CD4-positive, alpha-beta T cell (primary cell): ENCODE measurements at regions not wholly inside any gene's neighbourhood (a gene's known extent, or its start where the extent isn't known, plus 50 kb on each side); places are given as distances from the start of the nearest gene placed in this dataset.

Source experiments
- ATAC-seq: fragments of 200-7000 bp; cut with Tn5 transposase; one replicate; pipeline ENCODE4 v1.10.0; 2022; ENCODE audit warnings: mild to moderate bottlenecking; ENCODE audit not compliant: poor library complexity
- CTCF ChIA-PET: fragments of 350-600 bp; sonication (Branson Sonifier 250); formaldehyde crosslinking; loops from one replicate; lab custom pipeline; 2021; ENCODE audit warnings: antibody characterized with exemption, inconsistent platforms; lab: Charles Lee
- POLR2A ChIA-PET: fragments of 350-600 bp; sonication (Branson Sonifier 250); formaldehyde crosslinking; loops from one replicate; lab custom pipeline; 2021; ENCODE audit warnings: antibody characterized with exemption, inconsistent platforms; lab: Charles Lee
- DNase-seq, 14 experiments: peaks; one replicate each; pipeline ENCODE4 v3.0.0-alpha.2; 2013 to 2020; ENCODE audit warnings: mixed read lengths in 2 of 14
- H3K27ac ChIP-seq, 2 donors: one replicate each; pipeline versions ENCODE4 v1.5.1 to v1.7.0; 2013; ENCODE audit warnings: low read length in 2 of 2, low read depth in 1 of 2, mild to moderate bottlenecking in 1 of 2
- H3K27me3 ChIP-seq, 2 experiments: 1 replicate in 1 of 2; 2 replicates in 1 of 2; pipeline versions ENCODE4 v1.6.1 to v1.7.0; 2013; ENCODE audit warnings: low read length in 2 of 2, control low read depth in 1 of 2, mild to moderate bottlenecking in 1 of 2, moderate library complexity in 1 of 2; ENCODE audit not compliant: insufficient read depth in 2 of 2, control insufficient read depth in 1 of 2
- H3K36me3 ChIP-seq: one replicate; pipeline ENCODE4 v1.6.1; 2013; ENCODE audit warnings: low read length, control low read depth; ENCODE audit not compliant: insufficient read depth
- H3K4me1 ChIP-seq: one replicate; pipeline ENCODE4 v1.6.1; 2013; ENCODE audit warnings: low read length, control low read depth; ENCODE audit not compliant: insufficient read depth
- H3K4me3 ChIP-seq: one replicate; pipeline ENCODE4 v1.5.1; 2013; ENCODE audit warnings: mild to moderate bottlenecking, low read length, moderate library complexity
- H3K9me3 ChIP-seq, 2 experiments: 1 replicate in 1 of 2; 2 replicates in 1 of 2; pipeline versions ENCODE4 v1.6.1 to v1.7.0; 2013; ENCODE audit warnings: low read length in 2 of 2, mild to moderate bottlenecking in 2 of 2, control low read depth in 1 of 2, moderate library complexity in 1 of 2; ENCODE audit not compliant: control insufficient read depth in 1 of 2, insufficient read depth in 1 of 2
- H3K27ac Mint-ChIP-seq: one replicate; pipeline ENCODE4 v1.8.0; 2020; ENCODE audit warnings: mixed read lengths
- H3K27me3 Mint-ChIP-seq: one replicate; pipeline ENCODE4 v1.8.0; 2021; ENCODE audit warnings: mixed read lengths
- H3K36me3 Mint-ChIP-seq: one replicate; pipeline ENCODE4 v1.8.0; 2021; ENCODE audit warnings: low read depth, mixed read lengths
- H3K4me1 Mint-ChIP-seq: one replicate; pipeline ENCODE4 v1.8.0; 2021; ENCODE audit warnings: low read depth, mixed read lengths
- H3K4me3 Mint-ChIP-seq: one replicate; pipeline ENCODE4 v1.8.0; 2020; ENCODE audit warnings: mild to moderate bottlenecking, mixed read lengths
- H3K9me3 Mint-ChIP-seq: one replicate; pipeline ENCODE4 v1.8.0; 2020; ENCODE audit warnings: mixed read lengths
- CTCF ChIP-seq: fragments of 200-600 bp; IDR thresholded peaks from one replicate; pipeline ENCODE4 v1.8.0; 2022; ENCODE audit warnings: antibody characterized with exemption, mild to moderate bottlenecking
- intact Hi-C, 2 experiments: fragments of 100-400 bp; cut with DNase I in 1 of 2; cut with micrococcal nuclease in 1 of 2; formaldehyde crosslinking; loops; one replicate each; pipeline versions ENCODE4 v1.15.1 to v1.9.0; 2023 to 2025; cut with DNase I, micrococcal nuclease

- peaks cover 3% of the 10 kb centered on the region for H3K9me3 Mint-ChIP-seq
- no peaks in the 10 kb centered on the region for H3K36me3 Mint-ChIP-seq
- Histone ChIP-seq H3K9me3 (peaks cover 0 to 6% of the 10 kb centered on the region in 2 experiments), H3K36me3 (no peaks in the 10 kb centered on the region), H3K4me1 (no peaks in the 10 kb centered on the region), H3K27me3 (no peaks in the 10 kb centered on the region), H3K4me3 (no peak overlapping the region), H3K27ac (no peak overlapping the region)
- CTCF ChIA-PET = no interaction called here
- H3K4me3 Mint-ChIP-seq = no peak overlapping the region
- no peak overlapping the region for H3K27ac Mint-ChIP-seq
- H3K4me1 Mint-ChIP-seq = no peaks in the 10 kb centered on the region
- intact Hi-C loops = no loop called here
- TF ChIP-seq CTCF = no peak
- POLR2A ChIA-PET = no interaction called here
- DNase-seq = no peak
- no peak for ATAC-seq
- H3K27me3 Mint-ChIP-seq = no peaks in the 10 kb centered on the region
Observed at GRCh38 chr11:131178020-131178419, 192.4 kb upstream of the NTM start.

- Mint-ChIP-seq H3K9me3 (peaks cover 3% of the 10 kb centered on the region), H3K4me3 (no peak overlapping the region), H3K36me3 (no peaks in the 10 kb centered on the region), H3K27me3 (no peaks in the 10 kb centered on the region), H3K4me1 (no peaks in the 10 kb centered on the region), H3K27ac (no peak overlapping the region)
- intact Hi-C loops = no loop called here
- Histone ChIP-seq H3K36me3 (no peaks in the 10 kb centered on the region), H3K4me1 (no peaks in the 10 kb centered on the region), H3K27me3 (no peaks in the 10 kb centered on the region), H3K27ac (no peak overlapping the region), H3K9me3 (peaks cover 0 to 6% of the 10 kb centered on the region in 2 experiments), H3K4me3 (no peak overlapping the region)
- CTCF ChIA-PET = no interaction called here
- POLR2A ChIA-PET = no interaction called here
- ATAC-seq (no peak), DNase-seq (no peak)
- TF ChIP-seq CTCF = no peak
Observed at GRCh38 chr11:131178596-131178995, 191.8 kb upstream of the NTM start.

GRCh38 chr11:131179836-131180235 is 190.6 kb upstream of the NTM start:
- no peak for TF ChIP-seq CTCF
- Histone ChIP-seq H3K36me3 (no peaks in the 10 kb centered on the region), H3K27me3 (no peaks in the 10 kb centered on the region), H3K4me3 (no peak overlapping the region), H3K27ac (no peak overlapping the region), H3K4me1 (no peaks in the 10 kb centered on the region), H3K9me3 (peaks cover 0 to 6% of the 10 kb centered on the region in 2 experiments)
- ChIA-PET POLR2A (no interaction called here), CTCF (no interaction called here)
- no peak overlapping the region for H3K27ac Mint-ChIP-seq
- H3K4me1 Mint-ChIP-seq = no peaks in the 10 kb centered on the region
- no peak for DNase-seq
- no peak for ATAC-seq
- H3K9me3 Mint-ChIP-seq = peaks cover under 1% of the 10 kb centered on the region
- no peaks in the 10 kb centered on the region for H3K27me3 Mint-ChIP-seq
- no peak overlapping the region for H3K4me3 Mint-ChIP-seq
- intact Hi-C loops = no loop called here
- H3K36me3 Mint-ChIP-seq = no peaks in the 10 kb centered on the region
